GM18502 (cell line): ENCODE measurements at regions not wholly inside any gene's neighbourhood (a gene's known extent, or its start where the extent isn't known, plus 50 kb on each side); places are given as distances from the start of the nearest gene placed in this dataset.

ENCODE experiments used
- ATAC-seq: cut with Tn5 transposase; IDR thresholded peaks from one replicate; pipeline ENCODE4 v1.9.1; 2021; ENCODE audit warnings: mild to moderate bottlenecking; ENCODE audit not compliant: unreplicated experiment, poor library complexity

GRCh38 chr15:39459548-39459947 is 121.3 kb upstream of the THBS1 start:
- ATAC-seq = no peak

- ATAC-seq = no peak
Measured at GRCh38 chr15:39460748-39461147, 120.1 kb upstream of the THBS1 start.

GRCh38 chr15:39461536-39462130 is 119.2 kb upstream of the THBS1 start:
- ATAC-seq = no peak

GRCh38 chr15:39462691-39463090 is 118.2 kb upstream of the THBS1 start:
- ATAC-seq = no peak

DNA sequence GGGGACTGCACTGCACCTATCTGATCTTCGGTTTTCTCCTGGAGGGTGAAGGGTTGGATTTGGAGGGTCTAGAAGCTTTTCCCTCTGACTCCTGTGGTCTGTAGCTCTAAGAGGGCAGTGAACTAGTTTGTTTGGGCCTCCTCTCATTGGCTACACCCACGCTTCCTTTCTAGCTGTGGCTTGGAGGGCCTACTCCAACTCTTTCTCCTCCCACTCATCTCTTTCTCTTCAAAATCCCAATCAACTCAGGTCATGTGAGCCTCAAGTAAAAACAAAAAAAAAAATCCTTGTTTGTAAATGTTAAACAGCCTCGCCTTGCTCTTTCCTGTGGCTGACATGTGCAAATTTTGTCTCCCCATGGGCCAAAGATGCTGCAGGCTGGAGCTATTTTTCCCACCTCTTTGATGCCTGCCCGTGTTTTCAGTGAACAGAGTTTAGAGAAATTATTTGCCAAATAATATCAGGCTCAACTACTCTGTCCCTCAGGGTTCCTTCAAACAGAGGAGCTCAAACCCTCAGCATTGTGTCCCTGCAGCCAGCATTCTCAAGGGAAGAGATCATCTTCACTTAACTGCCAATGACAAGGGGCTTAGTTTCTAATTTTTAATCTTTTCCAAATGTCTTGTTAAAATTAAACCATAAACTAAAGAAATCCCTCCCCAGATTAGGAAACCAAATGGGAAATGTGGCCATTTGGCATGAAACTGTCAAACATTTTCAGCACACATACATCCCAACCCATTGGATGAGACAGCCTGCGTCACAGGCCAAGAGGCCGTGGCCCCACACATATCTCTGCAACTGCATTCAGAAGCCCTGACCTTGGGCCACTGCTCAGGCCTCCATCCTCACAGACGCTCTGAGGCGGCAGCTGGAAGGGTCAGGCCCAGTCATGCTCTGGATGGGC is 114.8 kb upstream of the THBS1 start:
- ATAC-seq = no peak

DNA sequence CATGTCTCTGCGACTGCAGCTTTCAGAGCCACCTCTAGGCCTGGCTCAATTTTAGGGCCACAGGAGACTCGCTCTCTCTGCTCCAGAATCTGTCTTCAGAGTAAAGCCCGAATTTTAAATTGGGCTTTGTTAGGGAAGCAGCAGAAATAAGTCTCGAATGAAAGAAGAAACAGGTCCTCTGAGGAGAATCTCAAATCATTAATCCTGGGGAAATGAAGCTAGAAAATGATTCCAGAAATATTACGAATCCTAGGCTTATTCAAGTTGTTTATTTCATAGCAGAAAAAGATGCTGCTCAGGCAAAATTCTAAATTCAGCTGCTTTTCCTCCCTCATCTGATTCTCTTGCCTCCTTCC is 114.2 kb upstream of the THBS1 start:
- no peak for ATAC-seq

DNA sequence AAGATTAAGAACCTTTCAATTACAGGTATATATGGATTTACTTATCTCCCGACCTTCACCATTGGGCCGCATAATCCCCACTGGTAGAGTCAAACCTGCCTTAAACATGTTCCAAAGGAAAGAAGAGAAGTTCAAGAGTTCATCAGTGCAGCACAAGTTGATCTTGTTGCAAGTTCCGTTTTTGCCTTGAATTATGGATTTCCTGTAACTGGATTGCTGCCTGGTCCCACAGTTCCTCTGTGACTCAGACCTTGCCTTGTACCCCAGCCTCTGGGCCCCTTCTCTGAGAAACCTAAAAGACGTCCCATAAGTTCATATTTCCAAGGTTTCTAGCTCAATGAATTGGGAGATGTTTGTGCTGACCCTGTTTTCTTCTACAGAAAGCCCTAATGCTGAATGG is 112.5 kb upstream of the THBS1 start:
- ATAC-seq = no peak

DNA sequence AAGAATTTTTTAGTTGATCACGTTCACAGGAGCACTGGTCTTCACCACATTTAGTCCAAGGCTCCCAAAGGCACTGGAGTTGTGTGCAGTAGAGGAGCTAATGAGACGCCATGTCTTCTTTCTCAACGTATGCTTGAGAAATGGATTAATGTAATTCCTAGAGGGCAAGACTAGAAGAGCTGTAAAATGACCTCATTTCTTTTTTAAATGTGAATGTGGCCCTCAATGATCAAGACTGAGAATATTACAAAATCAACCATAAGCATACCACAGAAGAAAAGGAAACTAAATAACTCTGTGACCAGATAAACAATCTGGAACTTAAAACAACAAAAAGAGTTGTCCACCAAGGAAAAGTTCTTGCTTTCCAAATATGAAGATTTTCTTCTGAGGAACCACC is 112.1 kb upstream of the THBS1 start:
- ATAC-seq = no peak

GRCh38 chr15:39471785-39472574 is 108.9 kb upstream of the THBS1 start:
- ATAC-seq = no peak

DNA sequence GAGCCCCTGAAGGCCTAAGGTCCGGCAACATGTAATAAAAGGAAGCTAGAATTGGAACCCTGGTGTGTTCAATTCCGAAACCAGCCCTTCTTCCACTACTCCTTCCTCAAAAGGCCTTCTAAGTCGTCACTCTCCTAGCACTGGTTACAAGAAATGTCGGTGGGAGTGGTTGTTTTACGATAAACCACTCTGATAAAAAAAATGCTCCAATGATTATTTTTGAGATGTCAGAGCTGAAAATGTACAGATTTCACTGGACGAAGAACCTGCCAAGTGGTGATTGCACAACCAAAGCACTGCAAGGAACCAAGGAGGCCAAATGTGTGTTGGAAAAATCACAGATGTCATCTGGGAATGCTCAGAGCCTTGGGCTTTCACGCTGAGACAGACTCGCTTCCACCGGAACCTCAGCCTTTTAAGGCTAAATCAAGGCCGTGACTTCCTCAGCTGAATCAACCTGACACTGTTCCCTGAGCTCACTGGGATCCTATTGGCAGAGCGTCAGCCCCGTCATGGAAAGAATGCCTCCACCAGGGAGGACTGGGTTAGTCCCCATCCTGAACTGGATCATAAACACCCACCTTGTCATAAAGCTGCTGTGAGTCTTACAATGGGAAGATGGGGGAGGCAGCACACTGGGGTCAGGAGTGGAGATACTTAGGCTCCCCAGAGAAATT is 108.1 kb upstream of the THBS1 start:
- no peak for ATAC-seq

- no peak for ATAC-seq
Measured at GRCh38 chr15:39473298-39473947, 107.5 kb upstream of the THBS1 start.

DNA sequence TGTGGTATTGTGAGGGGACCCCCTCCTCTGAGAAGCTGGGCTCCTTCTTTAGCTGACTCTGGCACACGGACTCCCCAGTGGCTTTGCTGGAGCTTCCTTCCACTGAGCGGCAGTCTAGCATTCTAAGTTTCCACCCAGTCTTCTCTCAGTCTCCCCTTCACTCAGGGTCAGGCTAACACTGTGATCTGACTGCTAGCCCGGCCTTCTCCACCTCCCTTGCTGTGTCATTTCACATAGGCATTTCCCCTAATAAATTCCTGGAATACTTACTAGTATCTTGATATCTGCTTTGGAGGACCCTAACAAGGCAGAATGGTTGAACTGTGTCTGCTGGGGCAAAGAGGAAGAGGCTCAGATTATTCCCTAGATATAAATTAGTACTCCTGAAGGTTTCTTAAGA is 106.2 kb upstream of the THBS1 start:
- no peak for ATAC-seq

- ATAC-seq = no peak
Measured at GRCh38 chr15:39478996-39479395, 101.9 kb upstream of the THBS1 start.

- no peak for ATAC-seq
Measured at GRCh38 chr15:39479911-39480310, 101.0 kb upstream of the THBS1 start.

DNA sequence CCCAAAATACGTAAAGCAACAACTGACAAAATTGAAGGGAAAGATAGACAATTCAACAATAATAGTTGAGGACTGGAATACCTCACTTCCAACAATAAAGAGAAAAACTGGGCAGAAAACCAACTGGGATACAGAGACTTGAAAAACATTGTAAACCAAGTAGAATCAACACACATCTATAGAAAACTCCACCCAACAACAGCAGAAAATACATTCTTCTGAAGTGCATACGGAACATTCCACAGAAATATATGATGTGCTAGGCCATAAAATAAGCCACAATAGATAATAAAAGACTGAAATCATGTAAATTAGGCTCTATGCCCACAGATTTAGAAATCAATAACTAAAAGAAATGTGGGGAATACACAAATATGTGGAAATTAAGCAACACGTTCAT is 98.4 kb upstream of the THBS1 start:
- no peak for ATAC-seq

DNA sequence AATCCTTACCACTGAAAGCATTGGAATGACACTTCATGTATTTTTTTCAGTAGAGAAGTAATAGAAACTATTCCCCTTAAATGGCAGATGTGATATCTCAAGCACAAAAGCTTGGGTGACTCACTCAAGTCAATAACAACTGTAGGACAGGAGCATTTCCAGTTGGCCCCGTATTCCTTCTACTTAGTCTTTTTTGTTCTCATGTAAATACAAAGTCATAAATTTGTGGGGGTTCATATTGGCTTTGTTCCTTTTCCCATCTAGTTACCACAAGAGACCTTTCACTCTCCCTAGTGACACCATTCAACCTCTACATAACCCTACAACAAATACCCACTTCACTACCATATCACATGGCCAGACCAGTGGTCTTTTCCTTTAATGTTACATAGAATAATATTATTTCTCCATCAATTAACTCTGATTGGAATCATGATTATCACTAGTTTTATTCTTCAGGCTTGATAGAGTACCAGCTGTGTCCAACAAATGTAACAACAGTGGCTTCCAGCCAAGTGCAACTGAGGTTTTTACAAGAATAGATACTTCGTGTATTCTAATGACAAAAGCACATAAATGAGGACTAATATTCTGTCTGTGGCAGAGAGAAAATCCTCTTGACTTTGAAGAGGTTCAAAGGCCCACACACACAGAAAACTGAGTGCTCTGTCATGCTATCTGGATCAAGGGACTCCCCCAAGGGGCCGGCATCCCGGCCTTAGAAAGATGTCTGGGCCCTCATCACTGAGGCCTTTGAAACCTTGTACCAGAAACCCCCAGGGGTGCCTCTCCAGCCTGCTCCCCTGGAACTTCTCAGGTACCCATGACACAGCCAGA is 94.0 kb upstream of the THBS1 start:
- ATAC-seq = no peak

DNA sequence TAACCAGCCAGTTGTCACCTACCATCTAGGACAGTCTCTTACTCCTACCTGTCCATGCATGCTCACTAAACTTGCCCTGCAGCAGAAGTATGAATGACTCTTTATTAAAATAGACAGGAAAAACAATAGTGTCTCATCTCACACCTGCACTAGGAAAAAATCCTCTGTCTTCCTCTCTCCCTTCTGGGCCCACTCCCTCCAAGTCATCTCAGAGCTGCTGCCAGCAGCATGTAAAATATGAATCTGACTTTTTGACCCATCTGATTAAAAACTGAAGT is 93.5 kb upstream of the THBS1 start:
- ATAC-seq = no peak

- ATAC-seq = no peak
Measured at GRCh38 chr15:39488516-39488915, 92.4 kb upstream of the THBS1 start.

GRCh38 chr15:39488961-39489360 is 91.9 kb upstream of the THBS1 start:
- no peak for ATAC-seq
